Subcutaneous abdominal adipose tissue (tissue), 5 donors: ENCODE measurements at regions not wholly inside any gene's neighbourhood (a gene's known extent, or its start where the extent isn't known, plus 50 kb on each side); places are given as distances from the start of the nearest gene placed in this dataset.
"Not testable (repeated sequence)": the region's sequence is repeated elsewhere in the genome, so short reads cannot be mapped to it uniquely, and the experiment has no call there.

Experiments
- H3K27ac ChIP-seq: one replicate; pipeline ENCODE4 v1.7.0; 2013; ENCODE audit warnings: low read depth, mild to moderate bottlenecking, inconsistent platforms, low read length, moderate library complexity
- H3K27me3 ChIP-seq, 5 donors: one replicate each; pipeline ENCODE4 v1.7.0; 2013; ENCODE audit warnings: low read length in 5 of 5, inconsistent platforms in 1 of 5; ENCODE audit not compliant: control insufficient read depth in 5 of 5, insufficient read depth in 4 of 5
- H3K36me3 ChIP-seq, 5 donors: one replicate each; pipeline ENCODE4 v1.7.0; 2013; ENCODE audit warnings: low read length in 5 of 5; ENCODE audit not compliant: control insufficient read depth in 5 of 5, insufficient read depth in 5 of 5
- H3K4me1 ChIP-seq, 5 donors: one replicate each; pipeline ENCODE4 v1.7.0; 2013; ENCODE audit warnings: low read length in 5 of 5, mild to moderate bottlenecking in 3 of 5, moderate library complexity in 1 of 5; ENCODE audit not compliant: control insufficient read depth in 5 of 5, insufficient read depth in 5 of 5
- H3K4me3 ChIP-seq, 5 donors: one replicate each; pipeline ENCODE4 v1.7.0; 2013; ENCODE audit warnings: low read length in 5 of 5, low read depth in 1 of 5
- H3K9ac ChIP-seq, 5 donors: one replicate each; pipeline ENCODE4 v1.7.0; 2013; ENCODE audit warnings: low read length in 5 of 5, mild to moderate bottlenecking in 4 of 5, moderate library complexity in 3 of 5
- H3K9me3 ChIP-seq, 5 donors: one replicate each; pipeline ENCODE4 v1.7.0; 2013; ENCODE audit warnings: low read length in 5 of 5; ENCODE audit not compliant: control insufficient read depth in 5 of 5
- donor health status: healthy.
- donor health status: healthy.
- donor health status: healthy.
- donor health status: healthy.
- donor health status: healthy.

DNA sequence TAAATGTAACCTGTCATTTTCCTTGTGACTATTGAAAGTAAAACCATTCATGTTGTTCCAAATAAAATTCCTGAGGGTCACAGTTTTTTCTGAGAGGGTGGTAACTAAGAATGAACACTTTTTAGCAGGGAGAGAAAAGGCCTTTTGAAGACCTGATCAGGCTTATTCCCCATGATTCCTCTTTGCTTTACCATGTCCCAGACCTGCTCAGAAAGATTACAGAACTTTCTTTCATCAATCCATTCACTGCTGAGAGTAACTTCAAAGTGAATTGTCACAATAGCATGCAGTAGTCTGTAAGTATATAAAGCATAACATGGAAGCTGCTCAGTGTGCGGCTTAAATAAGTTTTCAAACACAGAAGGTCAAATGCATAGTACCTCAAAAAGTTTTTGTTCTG lies 201.5 kb upstream of the COL11A1 start:
- no peak overlapping the region for H3K9ac ChIP-seq
- no peaks in the 10 kb centered on the region for H3K36me3 ChIP-seq
- no peak overlapping the region for H3K4me3 ChIP-seq
- no peaks in the 10 kb centered on the region for H3K27me3 ChIP-seq
- H3K4me1 ChIP-seq, result no peaks in the 10 kb centered on the region
- no peak overlapping the region for H3K27ac ChIP-seq
- no peaks in the 10 kb centered on the region for H3K9me3 ChIP-seq

DNA sequence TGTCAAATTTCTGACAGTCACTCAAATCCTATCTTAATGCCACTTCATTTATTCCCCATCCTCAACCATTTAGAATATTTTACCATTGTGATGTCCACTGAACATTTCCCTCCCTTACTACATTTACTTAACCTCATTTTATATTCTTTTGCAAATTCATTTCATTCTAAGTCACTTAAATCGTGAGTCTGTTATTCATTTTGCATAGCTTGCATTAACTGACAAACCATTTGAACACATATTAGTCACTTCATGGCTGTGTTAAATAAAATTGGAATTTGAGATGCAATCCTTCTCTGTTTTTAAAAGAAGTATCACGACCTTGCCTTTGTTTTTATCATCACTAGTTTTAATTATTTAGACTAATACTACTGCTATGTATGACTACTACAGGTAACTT lies 199.4 kb upstream of the COL11A1 start:
- no peak overlapping the region for H3K4me3 ChIP-seq
- H3K9me3 ChIP-seq, result no peaks in the 10 kb centered on the region

DNA sequence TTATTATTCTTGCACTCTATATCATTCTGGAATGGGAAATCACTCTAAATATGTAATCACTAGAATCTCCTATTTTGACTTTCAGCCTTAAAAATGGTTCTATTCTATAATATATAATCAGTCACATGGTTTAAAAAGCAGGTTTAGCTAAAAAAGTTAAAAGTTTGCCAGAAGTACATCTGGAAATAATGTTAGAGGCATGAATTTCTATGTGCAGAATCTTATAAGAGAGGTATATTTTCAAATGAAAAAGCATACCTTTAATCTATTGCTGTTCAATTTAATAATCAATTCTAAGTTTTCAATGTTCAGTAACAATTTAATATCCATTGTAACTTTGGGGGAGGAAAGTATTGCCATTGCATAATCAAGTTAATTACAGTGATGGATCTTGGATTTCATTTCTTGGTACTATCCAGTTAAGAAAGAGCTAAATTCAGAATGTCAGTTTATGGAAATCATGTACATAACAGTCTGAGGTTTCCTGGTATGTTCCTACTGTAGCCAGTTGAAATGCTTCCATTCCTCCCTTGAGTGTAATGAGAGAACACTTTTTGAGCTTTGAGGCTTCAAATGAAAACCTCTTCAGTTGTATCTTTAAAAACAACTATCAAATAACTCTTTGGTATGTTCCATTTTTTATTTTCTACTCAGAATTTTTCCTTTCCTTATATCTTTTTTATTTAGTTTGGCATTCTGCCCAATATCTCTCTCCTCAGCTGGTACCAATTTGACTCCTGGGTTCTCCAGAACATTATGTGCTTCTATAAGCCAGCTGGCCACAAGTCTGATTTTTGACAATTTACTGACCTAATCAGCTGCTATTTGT lies 175.7 kb upstream of the COL11A1 start:
- no peaks in the 10 kb centered on the region for H3K36me3 ChIP-seq
- no peaks in the 10 kb centered on the region for H3K27me3 ChIP-seq
- peaks cover 0 to 18% (median 0%) of the 10 kb centered on the region in 5 donors for H3K4me1 ChIP-seq
- no peak overlapping the region for H3K4me3 ChIP-seq
- H3K9ac ChIP-seq, result no peak overlapping the region
- no peak overlapping the region for H3K27ac ChIP-seq
- peaks cover 0 to 3% (median 0%) of the 10 kb centered on the region in 5 donors for H3K9me3 ChIP-seq

More for the DNA sequence above, 199.4 kb upstream of the COL11A1 start:
- no peaks in the 10 kb centered on the region for H3K4me1 ChIP-seq
- no peaks in the 10 kb centered on the region for H3K36me3 ChIP-seq
- H3K9ac ChIP-seq, result no peak overlapping the region
- no peak overlapping the region for H3K27ac ChIP-seq
- H3K27me3 ChIP-seq, result no peaks in the 10 kb centered on the region

DNA sequence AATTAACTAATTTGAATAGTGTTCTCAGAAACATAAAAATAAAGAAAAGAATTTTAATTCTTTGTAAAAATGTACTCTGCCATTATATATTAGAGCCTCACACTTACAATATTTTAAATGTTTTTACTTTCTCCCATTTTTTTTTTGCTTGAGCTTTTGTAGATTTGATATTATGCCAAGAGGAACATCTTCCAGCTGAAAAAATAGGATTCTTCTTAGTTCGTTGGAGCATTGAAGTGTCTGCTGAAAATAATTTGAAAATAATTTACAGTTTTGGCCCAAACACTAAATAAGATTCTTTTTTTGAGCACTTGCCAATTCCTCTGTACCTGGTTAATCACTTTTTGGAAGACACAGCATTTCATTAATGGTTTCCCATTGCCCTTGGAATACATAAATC lies 175.0 kb upstream of the COL11A1 start:
- no peaks in the 10 kb centered on the region for H3K36me3 ChIP-seq

DNA sequence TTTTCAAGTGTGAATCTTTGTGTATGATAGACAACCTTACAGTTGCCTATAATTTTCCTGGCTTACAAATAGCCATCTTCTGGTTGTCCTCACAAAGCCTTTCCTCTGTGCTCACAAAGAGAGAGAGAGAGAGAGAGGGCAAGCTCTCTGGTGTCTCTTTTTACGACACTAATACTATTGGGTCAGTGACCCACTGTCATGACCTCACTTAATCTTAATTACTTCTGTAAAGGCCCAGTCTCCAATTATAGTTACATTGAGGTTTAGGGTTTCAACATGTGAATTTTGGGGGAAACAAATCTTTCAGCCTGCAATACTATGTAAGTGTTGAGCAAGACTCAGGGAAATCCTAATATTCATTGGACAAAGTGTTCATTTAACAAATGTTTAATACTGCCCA lies 167.4 kb upstream of the COL11A1 start:
- peaks cover 0 to 10% (median 0%) of the 10 kb centered on the region in 5 donors for H3K4me1 ChIP-seq
- H3K9me3 ChIP-seq, result peaks cover 0 to 2% (median 0%) of the 10 kb centered on the region in 5 donors
- no peak overlapping the region for H3K27ac ChIP-seq
- no peaks in the 10 kb centered on the region for H3K36me3 ChIP-seq
- no peak overlapping the region for H3K4me3 ChIP-seq
- no peak overlapping the region for H3K9ac ChIP-seq
- H3K27me3 ChIP-seq, result no peaks in the 10 kb centered on the region

More for the DNA sequence above, 175.0 kb upstream of the COL11A1 start:
- Histone ChIP-seq H3K4me1 (peaks cover 0 to 22% (median 0%) of the 10 kb centered on the region in 5 donors), H3K4me3 (no peak overlapping the region), H3K9me3 (peaks cover 0 to 3% (median 0%) of the 10 kb centered on the region in 5 donors), H3K27ac (no peak overlapping the region), H3K9ac (no peak overlapping the region), H3K27me3 (no peaks in the 10 kb centered on the region)

DNA sequence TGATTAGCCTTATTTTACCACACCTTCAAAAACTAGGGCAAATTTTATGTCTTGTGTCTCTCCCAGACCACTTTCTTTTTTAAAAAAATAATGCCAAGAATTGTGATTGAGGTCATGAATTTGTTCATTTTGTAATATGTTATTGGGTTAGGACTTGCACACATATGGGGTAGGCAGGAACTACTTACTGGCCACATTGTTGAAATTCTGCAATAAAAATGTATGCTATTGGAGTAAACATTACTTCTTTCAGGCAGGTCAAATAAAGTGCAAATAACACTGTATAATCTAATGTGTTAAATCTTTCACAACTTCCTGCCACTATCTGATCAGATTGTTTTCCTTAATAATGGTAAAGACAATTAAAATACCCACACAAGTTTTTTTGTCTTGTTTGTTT lies 166.6 kb upstream of the COL11A1 start:
- no peak overlapping the region for H3K9ac ChIP-seq
- H3K4me1 ChIP-seq, result peaks cover 0 to 10% (median 0%) of the 10 kb centered on the region in 5 donors
- H3K36me3 ChIP-seq, result no peaks in the 10 kb centered on the region
- H3K4me3 ChIP-seq, result no peak overlapping the region
- no peak overlapping the region for H3K27ac ChIP-seq
- no peaks in the 10 kb centered on the region for H3K9me3 ChIP-seq
- H3K27me3 ChIP-seq, result no peaks in the 10 kb centered on the region

DNA sequence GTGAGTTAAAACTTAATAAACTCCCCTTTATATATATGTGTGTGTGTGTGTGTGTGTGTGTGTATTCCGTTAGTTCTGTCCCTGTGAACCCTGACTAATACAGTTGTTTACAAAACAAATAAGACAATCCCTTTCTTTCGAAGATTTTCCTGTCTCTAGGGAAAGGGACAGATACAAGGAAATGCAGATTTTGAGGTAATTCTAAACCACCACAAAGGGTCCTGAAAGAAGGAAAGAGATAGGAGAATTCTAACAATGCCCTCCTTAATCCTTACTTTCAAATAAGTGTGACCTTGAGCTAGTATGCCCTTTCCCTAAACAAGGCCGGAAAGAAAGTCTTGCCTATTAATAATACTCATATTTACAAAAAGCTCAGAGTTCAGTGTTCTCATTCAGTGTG lies 164.8 kb upstream of the COL11A1 start:
- Histone ChIP-seq H3K27ac (no peak overlapping the region), H3K27me3 (no peaks in the 10 kb centered on the region), H3K9me3 (no peaks in the 10 kb centered on the region), H3K4me3 (no peak overlapping the region), H3K36me3 (no peaks in the 10 kb centered on the region), H3K4me1 (peaks cover 0 to 5% (median 0%) of the 10 kb centered on the region in 5 donors), H3K9ac (no peak overlapping the region)

DNA sequence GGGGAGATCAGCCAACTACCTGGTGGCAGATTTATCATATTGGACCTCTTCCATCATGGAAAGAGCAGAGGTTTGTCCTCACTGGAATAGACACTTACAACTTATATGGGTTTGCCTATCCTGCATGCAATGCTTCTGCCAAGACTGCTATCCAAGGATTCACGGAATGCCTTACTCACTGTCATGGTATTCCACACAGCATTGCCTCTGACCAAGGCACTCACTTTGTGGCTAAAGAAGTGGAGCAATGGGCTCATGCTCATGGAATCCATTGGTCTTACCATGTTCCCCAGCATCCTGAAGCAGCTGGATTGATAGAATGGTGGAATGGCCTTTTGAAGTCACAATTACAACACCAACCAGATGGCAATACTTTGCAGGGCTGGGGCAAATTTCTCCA lies 163.1 kb upstream of the COL11A1 start:
- H3K27me3 ChIP-seq, H3K4me3 ChIP-seq, H3K27ac ChIP-seq, H3K36me3 ChIP-seq, H3K9me3 ChIP-seq, H3K9ac ChIP-seq, H3K4me1 ChIP-seq: not testable (repeated sequence)

DNA sequence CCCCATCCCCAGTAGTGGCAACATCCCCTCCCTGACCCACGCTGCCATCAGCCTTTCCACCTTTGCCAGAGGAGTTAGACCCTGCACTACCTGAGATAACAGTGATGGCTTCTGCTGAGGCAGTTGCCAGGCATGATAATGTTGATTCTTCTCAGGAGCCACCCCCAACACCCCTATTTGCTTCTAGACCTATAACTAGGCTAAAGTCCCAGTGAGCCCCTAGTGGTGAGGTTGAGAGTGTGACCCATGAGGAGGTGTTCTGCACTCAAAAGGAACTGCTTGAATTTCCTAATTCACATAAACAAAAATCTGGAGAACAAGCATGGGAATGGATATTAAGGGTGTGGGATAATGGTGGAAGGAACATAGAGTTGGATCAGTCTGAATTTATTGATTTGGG lies 159.6 kb upstream of the COL11A1 start:
- H3K36me3 ChIP-seq, result no peaks in the 10 kb centered on the region
- no peak overlapping the region for H3K4me3 ChIP-seq
- H3K9me3 ChIP-seq, result no peaks in the 10 kb centered on the region
- no peak overlapping the region for H3K9ac ChIP-seq
- no peak overlapping the region for H3K27ac ChIP-seq
- H3K4me1 ChIP-seq, result no peaks in the 10 kb centered on the region
- H3K27me3 ChIP-seq, result no peaks in the 10 kb centered on the region

DNA sequence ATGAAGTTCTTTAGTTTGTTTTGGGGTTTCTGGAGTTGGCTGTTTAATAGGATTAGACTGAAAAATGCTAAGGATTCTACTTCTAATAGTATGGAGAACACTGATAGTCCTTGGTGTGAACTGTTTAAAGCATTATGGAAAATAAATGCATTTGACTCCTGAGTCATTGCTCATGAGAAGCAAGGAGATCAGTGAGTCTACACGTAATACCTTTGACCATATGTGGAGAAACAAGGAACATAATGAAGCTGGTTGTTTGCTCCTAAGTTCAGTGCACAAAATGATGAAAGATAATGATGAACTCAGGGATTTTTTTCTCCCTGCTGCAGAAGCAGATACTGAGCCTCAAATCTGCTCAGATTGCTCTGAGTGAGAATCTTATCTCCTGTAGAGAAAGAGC lies 158.9 kb upstream of the COL11A1 start:
- no peaks in the 10 kb centered on the region for H3K36me3 ChIP-seq
- no peak overlapping the region for H3K9ac ChIP-seq
- no peak overlapping the region for H3K27ac ChIP-seq
- no peaks in the 10 kb centered on the region for H3K4me1 ChIP-seq
- H3K27me3 ChIP-seq, result no peaks in the 10 kb centered on the region
- no peak overlapping the region for H3K4me3 ChIP-seq
- H3K9me3 ChIP-seq, result no peaks in the 10 kb centered on the region
